HG03066 (cell line): ENCODE measurements at regions not wholly inside any gene's neighbourhood (a gene's known extent, or its start where the extent isn't known, plus 50 kb on each side); places are given as distances from the start of the nearest gene placed in this dataset.

Experiments
- ATAC-seq: cut with Tn5 transposase; IDR thresholded peaks from one replicate; pipeline ENCODE4 v1.9.1; 2021; ENCODE audit warnings: low read depth; ENCODE audit not compliant: unreplicated experiment

DNA sequence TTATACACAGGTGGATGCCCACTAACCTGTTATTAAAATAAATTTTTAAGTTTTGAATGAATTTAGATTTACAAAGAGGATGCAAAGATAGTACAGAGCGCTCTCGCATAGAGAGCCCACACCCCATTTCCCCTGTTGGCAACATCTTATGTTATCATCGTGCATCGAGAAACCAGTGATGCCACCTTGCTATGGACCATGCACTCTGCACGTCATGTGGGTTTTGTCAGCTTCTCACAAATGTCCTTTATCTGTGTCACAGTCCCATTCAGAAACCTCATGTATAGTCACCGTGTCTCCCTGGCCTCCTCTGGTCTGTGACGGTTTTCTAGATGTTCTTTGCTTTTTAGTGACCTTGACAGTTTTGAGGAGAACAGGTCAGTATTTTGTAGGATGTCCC lies 60.0 kb downstream of the ING1 start:
- no peak for ATAC-seq

DNA sequence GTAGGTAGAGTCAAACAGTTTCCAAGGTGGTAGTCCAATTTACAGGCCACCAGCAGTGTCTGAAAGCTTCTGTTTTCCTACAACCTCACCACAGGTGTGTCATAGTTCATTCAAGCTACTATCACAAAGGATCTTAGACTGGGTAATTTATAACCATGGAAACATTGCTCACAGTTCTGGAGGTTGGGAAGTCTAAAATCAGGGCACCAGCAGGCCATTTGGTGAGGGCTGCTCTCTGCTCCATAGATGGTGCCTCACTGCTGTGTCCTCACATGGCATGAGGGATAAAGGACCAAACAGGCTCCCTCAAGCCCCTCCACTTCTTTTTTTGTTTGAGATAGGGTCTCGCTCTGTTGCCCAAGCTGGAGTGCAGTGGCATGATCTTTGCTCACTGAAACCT lies 60.6 kb downstream of the ING1 start:
- no peak for ATAC-seq

DNA sequence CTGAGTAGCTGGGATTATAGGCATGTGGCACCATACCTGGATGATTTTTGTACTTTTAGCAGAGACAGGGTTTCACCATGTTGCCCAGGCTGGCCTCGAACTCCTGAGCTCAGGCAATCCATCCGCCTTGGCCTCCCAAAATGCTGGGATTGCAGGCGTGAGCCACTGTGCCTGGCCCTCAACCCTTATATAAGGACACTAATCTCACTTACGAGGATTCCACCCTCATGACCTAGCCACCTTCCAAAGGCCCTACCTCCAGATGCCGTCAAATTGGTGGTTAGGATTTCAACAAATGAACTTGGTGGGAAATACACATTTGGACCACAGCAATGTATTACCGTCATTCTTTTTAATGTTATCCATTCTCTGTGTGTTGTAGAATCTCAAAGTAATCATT lies 61.0 kb downstream of the ING1 start:
- ATAC-seq = no peak

DNA sequence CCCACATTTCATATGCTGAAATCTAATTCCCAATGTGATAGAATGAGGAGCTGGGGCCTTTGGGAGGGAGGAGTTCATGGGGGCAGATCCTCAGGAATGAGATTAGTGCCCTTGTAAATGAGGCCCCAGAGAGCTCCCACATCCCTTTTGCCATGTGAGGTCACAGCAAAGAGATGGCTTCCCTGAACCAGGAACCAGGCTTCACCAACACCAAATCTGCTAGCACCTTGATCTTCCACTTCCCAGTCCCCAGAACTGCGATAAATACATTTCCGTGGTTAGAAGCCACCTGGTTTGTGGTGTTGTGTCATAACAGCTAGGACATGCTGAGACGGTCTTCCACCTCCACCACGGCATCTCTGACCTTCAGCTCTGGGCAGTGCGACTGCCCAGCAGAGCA lies 62.1 kb downstream of the ING1 start:
- no peak for ATAC-seq

DNA sequence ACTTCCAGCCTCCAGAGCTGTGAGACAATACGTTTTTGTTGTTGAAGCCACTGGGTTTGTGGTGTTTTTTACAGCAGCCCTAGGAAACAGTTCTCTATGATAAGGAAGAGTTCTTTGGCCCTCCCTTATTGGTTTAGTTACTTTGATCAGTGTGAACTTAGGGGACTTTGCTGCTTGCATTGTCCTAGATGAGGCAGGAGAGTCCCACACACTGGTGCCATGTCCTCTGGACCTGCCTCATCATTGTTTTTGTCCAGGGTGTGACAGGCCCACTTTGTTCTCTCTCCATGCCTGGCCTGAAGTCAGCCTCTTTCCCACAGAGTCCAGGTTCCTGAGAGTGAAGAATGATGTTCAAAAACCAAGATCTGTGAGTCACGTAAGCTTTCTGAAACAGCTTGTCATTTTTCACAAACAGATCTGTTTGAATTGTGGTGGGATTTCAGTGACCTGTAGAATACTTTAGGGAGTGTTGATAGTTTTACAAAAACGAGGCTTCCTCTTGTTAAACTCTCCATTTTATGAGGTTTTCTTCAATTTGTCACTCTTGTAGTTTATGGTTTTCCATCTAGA lies 63.8 kb downstream of the ING1 start:
- ATAC-seq = no peak

DNA sequence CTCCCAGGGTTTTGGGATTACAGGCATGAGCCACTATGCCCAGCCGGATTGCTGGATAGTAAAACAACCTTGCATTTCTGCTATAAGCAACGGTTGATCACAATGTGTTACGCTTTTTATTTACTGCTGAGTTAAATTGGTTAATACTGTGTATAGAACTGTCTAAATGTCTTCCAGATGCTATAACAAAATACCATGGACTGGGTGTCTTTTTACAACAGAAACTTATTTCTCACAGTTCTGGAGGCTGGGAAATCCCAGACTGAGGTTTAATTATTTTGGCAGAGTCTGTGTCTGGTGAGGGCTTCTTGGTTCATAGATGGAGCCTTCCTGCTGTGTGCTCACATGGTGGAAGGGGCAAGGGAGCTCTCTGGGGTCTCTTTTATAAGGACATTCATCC lies 65.5 kb downstream of the ING1 start:
- no peak for ATAC-seq

DNA sequence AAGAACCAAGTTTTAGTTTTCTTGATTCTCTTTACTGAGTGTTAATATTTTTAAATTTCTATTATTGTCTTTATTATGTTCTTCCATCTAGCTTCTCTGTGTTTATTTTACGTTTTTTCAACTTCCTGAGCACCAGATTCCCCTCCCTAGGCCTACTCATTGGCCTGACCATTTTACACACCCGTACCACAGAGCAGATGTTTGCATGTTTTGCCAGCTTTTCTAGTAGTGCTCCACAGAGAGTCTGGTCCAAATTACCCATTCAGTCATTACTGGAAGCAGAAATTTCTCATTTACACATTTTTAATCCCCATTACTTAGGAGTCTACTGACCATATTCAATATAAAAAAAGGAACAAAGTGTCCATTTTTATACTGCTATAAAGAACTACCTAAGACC lies 66.9 kb downstream of the ING1 start:
- no peak for ATAC-seq

DNA sequence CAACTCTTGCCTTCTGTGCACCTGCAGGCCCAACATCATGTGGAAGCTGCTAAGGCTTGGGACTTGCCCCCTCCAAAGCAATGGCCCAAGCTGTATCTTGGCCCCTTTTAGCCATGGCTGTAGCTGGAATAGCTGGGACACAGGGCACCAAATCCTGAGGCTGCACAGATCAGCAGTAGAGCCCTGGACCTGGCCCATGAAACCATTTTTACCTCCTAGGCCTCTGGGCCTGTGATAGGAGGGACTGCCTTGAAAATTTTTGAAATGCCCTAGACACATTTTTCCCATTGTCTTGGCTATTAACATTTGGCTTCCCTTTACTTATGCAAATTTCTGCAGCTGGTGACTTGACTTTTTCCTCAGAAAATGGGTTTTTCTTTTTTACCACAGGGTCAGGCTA lies 68.7 kb downstream of the ING1 start:
- no peak for ATAC-seq

DNA sequence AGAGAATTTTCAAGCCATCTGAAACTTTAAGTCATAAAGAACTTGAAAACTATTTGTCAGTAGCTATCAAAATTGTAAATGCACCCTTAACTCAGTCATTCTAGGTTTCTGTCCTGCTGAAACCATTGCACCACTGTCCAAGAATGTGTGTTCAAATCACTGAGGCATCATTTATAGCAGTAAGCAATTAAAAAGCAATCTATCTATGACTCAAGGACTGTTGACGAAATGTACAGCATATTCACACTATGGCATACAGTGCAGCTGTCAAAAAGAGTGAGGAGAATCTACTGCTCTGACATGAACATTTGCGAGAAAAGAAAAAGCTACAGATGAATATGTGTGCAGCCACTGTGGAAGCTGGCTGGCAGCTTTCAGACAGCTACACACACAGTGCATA lies 71.2 kb downstream of the ING1 start:
- ATAC-seq = no peak

DNA sequence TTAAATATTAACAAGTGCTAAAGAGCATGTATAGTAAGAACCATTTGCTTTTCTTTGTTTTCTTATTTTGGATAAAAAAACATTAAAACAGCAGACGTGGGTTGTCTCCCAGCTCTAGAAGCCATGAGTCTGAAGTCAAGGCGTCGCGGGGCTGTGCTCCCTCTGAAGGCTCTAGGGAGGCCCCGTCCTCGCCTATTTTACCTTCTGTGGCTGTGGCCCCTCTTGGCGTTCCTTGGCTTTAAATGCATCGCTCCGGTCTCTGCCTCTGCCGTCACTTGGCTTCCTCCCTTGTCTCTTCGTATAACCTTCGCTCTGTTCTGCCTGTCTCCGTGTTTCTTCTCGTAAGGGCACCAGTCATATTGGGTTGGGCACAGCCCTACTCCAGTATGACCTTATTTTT lies 75.3 kb downstream of the ING1 start:
- no peak for ATAC-seq

DNA sequence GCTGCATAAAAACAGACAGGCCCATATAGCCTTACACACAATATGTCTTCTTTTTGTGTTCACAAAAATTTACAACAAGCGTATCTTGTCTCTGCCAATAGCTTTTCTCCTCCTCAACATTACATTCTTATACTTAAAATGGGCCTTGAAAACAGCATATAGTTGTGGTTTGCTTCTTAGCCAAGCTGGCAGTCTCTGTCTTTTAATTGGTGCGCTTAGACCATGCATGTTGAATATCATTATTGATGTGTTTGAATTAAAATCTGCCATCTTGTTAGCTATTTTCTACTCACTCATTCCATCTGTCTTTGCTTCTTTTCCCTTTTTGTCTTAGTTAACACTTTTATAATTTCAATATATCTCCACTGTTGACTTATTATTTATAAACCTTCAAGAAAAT lies 76.4 kb downstream of the ING1 start:
- ATAC-seq = no peak

DNA sequence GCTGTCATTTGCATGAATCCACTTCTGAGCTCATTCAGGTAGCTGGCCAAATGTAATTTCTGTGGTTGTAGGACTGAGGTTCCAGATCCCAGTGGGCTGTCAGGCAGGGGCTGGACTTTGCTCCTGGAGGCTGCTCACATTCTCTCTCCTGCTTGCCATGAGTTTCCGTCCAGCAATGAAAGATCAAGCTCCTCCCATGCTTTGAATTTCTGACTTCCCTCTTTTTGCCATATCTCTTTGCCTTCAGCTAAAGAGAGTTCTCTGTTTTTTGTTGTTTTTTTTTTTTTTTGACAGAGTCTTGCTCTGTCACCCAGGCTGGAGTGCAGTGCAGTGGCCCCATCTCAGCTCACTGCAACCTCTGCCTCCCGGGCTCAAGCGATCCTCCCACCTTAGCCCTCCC lies 76.9 kb downstream of the ING1 start:
- no peak for ATAC-seq

DNA sequence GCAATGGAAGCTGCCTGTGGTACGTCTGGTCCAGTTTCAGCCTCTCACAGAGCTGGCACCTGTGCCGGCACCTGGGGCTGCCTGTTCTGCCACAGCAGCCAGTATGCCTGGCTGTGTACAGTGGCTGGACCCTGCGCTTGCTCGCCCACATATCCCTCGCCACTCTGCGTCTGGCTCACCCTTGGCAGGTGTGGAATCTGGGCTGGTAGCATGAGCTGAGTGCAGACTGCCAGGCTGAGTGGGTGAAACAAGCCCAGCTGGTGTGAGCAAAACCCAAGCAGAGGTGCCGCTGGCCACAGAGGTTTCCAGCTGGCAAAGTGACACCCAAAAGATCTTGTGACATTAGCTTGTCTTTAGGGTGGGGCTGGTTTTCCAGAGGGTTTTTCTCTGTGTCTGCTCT lies 80.7 kb downstream of the ING1 start:
- no peak for ATAC-seq

DNA sequence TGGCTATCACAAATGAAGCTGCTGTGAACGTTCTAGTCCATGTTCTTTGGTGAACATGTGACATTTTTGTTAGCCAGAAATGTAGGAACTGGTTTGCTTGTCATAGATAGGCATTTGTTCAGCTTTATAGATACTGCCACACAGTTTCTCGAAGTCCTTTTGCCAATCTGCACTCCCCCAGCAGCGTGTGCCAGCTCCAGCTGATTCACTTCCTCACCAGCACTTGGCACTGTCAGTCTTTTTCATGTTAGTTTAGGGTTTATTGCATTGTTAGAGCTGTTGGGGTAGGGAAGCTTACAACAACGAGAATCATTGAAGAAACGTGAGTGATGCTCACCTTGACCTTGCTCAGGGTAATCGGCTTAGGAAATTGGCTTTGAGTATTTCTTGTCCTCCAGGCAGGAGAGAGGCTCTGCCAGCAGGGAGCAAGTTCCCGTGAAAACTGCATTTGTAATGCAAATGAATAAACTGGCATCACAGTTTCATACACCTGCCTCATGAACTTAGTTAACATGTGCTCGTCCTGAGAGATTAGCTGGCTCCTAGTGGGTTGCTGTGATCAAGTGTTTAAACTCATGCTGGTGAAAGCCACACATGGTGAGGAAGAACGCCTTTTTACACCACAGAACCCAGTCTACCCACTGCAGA lies 83.9 kb downstream of the ING1 start:
- ATAC-seq = no peak

DNA sequence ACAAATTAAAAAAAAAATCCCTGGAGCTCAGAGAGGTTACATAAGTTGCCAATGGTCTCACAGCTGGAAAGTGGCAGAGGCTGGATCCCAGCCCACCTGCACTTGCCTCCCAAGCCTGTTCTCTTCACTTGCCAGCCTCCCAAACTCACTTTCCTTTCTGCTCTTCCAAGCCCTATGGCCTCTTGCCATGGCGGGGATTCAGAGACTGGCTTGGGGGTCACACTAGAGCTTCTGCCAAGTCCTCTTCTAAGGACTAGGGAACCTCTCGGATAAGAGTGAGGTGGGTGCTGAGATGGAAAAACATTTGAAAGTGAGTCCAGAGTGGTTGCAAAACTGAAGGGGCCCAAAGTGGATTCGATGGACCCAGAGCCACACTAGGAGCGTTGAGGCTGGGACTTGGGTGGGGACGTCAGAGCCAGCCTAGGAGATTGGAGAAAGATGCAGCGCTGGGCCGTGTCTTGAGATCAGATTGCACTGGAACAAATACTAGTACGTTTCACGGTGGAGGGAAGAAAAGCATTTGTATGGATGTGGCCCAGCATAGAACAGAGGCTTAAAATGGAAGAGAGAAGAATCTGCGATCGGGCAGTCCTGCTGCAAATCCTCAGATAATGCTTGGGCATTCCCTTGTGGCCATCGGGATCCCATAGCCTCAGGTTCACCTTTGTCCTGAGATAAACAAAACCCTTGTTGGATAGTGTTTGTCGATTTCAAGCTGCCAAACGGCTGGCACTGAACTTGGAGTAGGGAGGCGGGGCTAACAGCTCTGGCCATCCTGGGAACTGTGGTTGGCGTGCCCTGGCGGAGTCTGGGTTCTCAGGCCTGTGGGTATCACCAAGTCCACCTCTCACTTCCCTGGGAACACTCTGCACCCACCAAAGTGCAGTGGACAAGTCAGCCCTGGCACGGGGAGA lies 84.8 kb downstream of the ING1 start:
- no peak for ATAC-seq

DNA sequence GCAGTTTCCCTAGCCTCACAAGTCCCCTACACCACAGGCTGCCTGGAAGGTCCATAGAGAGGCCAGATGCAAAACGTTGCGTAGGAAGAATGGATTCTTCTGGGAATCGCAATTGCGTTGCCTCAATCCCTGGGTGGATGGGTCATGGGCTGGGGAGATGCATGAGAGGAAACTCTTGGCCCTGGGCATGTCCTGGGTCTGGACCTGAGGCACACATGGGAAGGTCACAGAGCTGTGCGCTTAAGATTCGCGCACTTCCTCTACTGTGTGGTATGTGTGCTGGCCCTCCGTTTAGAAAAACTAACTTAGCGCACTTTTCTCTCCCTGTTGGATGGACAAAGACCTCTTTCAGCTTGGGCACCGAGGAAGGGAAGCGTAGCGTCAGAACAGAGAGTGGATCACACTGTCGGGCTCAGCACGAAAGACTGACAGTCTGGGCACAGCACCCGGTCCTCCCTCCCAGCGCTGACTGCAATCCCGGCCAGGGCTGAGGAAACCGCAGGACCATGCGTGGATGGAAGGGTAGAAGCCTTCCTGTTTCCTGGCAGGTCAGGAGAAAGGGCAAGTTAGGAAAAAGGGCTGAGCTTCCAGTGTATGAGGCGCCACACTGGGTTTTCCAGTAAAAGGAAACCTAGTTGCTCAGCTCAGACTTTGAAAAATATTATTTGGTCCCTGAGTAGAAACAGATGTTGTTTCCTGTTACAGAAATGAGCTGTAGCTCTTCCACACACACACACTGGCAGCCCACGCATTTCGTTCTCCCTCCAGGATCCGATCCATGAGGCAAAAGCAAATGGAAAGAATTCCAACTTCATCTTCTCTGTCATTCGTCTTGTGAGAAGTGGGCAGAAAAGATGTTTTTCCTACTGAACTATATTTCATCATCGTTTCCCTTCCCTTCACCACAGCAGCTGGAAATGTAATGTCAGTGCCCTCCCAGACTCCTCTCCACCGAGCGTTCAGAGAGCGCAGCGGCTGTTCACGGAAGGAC lies 86.0 kb downstream of the ING1 start:
- ATAC-seq = no peak

DNA sequence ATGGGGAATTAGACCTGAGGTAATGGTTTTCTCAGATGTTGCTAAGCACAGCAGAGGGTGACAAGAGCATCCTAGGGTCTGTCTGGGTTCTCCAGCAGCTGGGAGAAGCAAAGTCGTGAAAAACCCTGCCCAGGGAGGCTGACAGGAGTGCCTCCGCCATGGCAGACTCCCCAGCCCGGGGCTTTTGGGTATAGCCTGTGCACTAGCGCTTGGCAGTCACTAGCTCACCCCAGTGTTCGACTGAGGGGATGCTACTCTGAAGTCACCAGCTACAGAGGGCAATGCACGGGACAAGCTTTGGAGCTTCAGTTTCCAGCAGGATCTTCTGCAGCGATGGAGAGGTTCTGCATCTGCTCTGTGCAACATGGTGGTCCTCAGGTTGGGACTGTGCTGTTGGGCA lies 87.5 kb downstream of the ING1 start:
- no peak for ATAC-seq

DNA sequence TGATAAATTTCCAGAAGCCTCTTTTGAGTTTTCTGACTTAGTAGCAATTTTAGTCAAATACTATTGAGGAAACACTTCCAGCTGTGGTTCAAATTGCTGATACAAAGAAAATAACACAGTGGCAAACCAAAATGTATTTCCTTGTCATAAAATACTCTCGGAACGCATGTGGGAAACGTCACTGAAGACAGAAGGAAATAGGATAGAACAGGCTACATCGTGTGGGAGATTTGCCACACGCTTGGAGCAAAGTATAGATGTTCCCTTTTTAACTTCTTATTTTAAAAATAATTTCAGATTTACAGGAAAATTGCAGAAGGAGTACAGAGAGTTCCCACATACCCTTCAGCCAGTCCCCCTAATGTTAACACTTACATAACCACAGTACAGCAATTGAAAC lies 88.8 kb downstream of the ING1 start:
- ATAC-seq = no peak

DNA sequence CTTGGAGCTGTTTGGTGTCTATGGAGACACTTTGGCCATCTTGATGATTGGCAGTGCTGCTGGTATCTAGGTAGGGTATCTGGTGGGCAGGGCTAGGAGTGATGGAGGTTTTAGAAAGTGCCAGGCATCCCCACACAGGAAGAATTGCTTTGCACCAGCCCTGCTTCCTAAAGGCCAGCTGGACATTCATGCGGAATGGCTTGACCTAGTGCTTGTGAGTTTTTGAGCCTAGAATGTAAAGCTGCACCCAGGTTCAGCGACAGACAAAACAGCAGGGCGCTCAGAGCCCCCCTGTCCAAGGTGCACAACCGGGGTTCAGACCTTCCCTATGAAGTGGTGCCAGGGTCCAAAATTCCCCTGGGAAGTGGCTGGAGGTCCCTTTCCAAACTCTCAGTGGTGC lies 93.1 kb downstream of the ING1 start:
- no peak for ATAC-seq

DNA sequence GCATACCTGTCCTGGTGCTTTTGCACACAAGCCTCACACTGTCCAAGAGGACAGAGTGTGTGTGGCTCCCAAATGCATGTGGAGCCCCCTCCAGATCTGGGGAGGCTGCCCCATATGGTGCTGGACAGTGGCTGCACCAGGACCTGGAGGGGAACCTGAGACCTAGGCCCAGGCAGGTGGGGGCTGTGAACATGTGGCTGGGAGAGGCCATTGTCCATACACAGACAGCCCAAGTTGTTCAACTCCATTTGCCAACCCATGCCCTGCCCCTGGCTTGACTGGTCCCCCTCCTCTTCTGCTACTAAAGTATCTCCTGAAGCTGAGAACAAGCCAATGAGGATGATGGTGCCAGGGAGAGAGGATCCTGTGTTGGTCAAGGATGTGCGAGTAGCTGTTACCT lies 94.0 kb downstream of the ING1 start:
- no peak for ATAC-seq

DNA sequence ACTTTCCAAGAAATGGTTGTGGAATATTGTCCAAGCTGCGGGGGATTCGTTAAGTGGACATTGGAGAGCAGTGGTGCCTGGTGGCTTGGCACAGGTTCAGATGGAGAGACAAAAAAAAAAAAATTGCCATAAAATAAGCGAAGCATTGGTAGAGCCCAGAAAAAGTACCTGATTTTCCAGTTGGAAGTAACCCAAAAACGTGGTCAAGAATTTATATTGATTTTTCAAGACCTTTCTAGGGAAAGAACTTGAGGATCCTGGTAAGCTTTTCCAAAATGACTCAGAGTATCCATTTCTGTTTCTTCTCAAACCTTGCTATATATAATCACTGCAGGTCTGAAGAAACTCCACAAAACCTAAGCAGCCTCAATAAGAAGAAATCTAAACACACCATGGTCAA lies 94.6 kb downstream of the ING1 start:
- no peak for ATAC-seq
